B cell (primary cell): ENCODE measurements at regions not wholly inside any gene's neighbourhood (a gene's known extent, or its start where the extent isn't known, plus 50 kb on each side); places are given as distances from the start of the nearest gene placed in this dataset.

ENCODE experiments used
- EZH2 ChIP-seq: IDR thresholded peaks from 2 replicates; pipeline ENCODE4 v1.6.1; 2012; ENCODE audit warnings: borderline replicate concordance, low read depth, mild to moderate bottlenecking, moderate library complexity, low read length; ENCODE audit not compliant: insufficient read depth, poor library complexity, severe bottlenecking
- TF ChIP-seq, protein P1 (sequence below): fragments of 200-600 bp; IDR thresholded peaks from one replicate; pipeline ENCODE4 v1.8.0; 2022; ENCODE audit warnings: antibody characterized with exemption, mild to moderate bottlenecking

DNA sequence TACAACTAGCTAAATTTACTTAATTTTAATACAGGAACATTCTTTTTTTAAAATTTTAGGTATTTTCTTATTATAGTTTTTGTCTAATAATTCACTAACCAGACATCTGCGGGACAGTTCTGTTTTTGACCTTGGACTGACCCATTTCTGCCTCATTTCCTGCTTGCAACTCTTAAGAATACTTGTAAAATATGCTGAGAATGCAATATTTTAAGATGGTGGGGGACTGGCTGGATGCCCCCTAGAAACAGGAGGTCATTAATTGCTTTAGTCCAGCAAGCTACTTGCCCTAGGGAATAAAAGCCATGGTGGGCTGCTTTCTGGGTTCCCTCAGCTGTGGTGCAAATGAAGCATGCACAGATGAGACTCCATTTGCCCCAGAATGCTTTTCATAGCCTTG is 2348.4 kb downstream of the PCDH7 start:
- TF ChIP-seq EZH2 = no peak
- TF ChIP-seq, protein P1, sequence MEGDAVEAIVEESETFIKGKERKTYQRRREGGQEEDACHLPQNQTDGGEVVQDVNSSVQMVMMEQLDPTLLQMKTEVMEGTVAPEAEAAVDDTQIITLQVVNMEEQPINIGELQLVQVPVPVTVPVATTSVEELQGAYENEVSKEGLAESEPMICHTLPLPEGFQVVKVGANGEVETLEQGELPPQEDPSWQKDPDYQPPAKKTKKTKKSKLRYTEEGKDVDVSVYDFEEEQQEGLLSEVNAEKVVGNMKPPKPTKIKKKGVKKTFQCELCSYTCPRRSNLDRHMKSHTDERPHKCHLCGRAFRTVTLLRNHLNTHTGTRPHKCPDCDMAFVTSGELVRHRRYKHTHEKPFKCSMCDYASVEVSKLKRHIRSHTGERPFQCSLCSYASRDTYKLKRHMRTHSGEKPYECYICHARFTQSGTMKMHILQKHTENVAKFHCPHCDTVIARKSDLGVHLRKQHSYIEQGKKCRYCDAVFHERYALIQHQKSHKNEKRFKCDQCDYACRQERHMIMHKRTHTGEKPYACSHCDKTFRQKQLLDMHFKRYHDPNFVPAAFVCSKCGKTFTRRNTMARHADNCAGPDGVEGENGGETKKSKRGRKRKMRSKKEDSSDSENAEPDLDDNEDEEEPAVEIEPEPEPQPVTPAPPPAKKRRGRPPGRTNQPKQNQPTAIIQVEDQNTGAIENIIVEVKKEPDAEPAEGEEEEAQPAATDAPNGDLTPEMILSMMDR = no peak
